Fibroblast of pulmonary artery (primary cell): ENCODE measurements at regions not wholly inside any gene's neighbourhood (a gene's known extent, or its start where the extent isn't known, plus 50 kb on each side); places are given as distances from the start of the nearest gene placed in this dataset.
"Not testable (repeated sequence)": the region's sequence is repeated elsewhere in the genome, so short reads cannot be mapped to it uniquely, and the experiment has no call there.

ENCODE experiments used
- DNase-seq: peaks from one replicate; pipeline ENCODE4 v3.0.0-alpha.2; 2010; ENCODE audit warnings: low read depth
- H3K4me3 ChIP-seq: replicated peaks from 2 replicates; pipeline ENCODE4 v1.5.1; 2011; ENCODE audit warnings: low read depth, mild to moderate bottlenecking, control low read depth, low read length, moderate library complexity
- CTCF ChIP-seq: IDR thresholded peaks from 2 replicates; pipeline ENCODE4 v1.5.1; 2011; ENCODE audit warnings: mild to moderate bottlenecking, control low read depth, low read length, inconsistent platforms; ENCODE audit errors: missing control alignments

GRCh38 chr10:6704896-6705295 is 124.8 kb upstream of the PRKCQ start:
- no peak overlapping the region for H3K4me3 ChIP-seq
- DNase-seq, result no peak
- TF ChIP-seq CTCF, result no peak

GRCh38 chr10:6702833-6703232 is 122.8 kb upstream of the PRKCQ start:
- not testable (repeated sequence) for H3K4me3 ChIP-seq, DNase-seq

GRCh38 chr10:6702030-6702429 is 122.0 kb upstream of the PRKCQ start:
- TF ChIP-seq CTCF, result no peak
- no peak for DNase-seq
- no peak overlapping the region for H3K4me3 ChIP-seq

- no peak overlapping the region for H3K4me3 ChIP-seq
- no peak for DNase-seq
- TF ChIP-seq CTCF, result no peak
Observed at GRCh38 chr10:6701289-6701688, 121.2 kb upstream of the PRKCQ start.

- no peak for DNase-seq
- H3K4me3 ChIP-seq, result no peak overlapping the region
- TF ChIP-seq CTCF, result no peak
Observed at GRCh38 chr10:6700066-6700465, 120.0 kb upstream of the PRKCQ start.

GRCh38 chr10:6699336-6699735 is 119.3 kb upstream of the PRKCQ start:
- TF ChIP-seq CTCF, result no peak
- no peak overlapping the region for H3K4me3 ChIP-seq
- DNase-seq, result no peak

GRCh38 chr10:6695519-6695918 is 115.4 kb upstream of the PRKCQ start:
- no peak for TF ChIP-seq CTCF
- DNase-seq, result no peak
- H3K4me3 ChIP-seq, result no peak overlapping the region
